IMR-90 (cell line): ENCODE measurements at regions not wholly inside any gene's neighbourhood (a gene's known extent, or its start where the extent isn't known, plus 50 kb on each side); places are given as distances from the start of the nearest gene placed in this dataset.
"Not testable (repeated sequence)": the region's sequence is repeated elsewhere in the genome, so short reads cannot be mapped to it uniquely, and the experiment has no call there.

ENCODE experiments used
- ATAC-seq: fragments of 200-7000 bp; cut with Tn5 transposase; 2 replicates; pipeline ENCODE4 v1.9.1; 2020; ENCODE audit warnings: low read depth, mild to moderate bottlenecking, moderate library complexity
- BruUV-seq: library from RNA; stranded (reverse); fragments of 400-500 nt; replicated peaks from 2 replicates; lab custom pipeline; 2021; lab: Mats Ljungman, UMichigan
- CTCF ChIA-PET: fragments of 300-600 bp; formaldehyde crosslinking; extraction: SDS; loops from one replicate; lab custom pipeline; 2021; ENCODE audit warnings: antibody characterized with exemption; lab: Yijun Ruan, JAX
- POLR2A ChIA-PET: fragments of 300-600 bp; sonication (Branson Sonifier 250); formaldehyde crosslinking; loops from one replicate; lab custom pipeline; 2022; ENCODE audit warnings: antibody characterized with exemption; ENCODE audit not compliant: unreplicated experiment; lab: Charles Lee
- DNase-seq: peaks from one replicate; pipeline ENCODE4 v3.0.0; 2013
- H2AFZ ChIP-seq: replicated peaks from 2 replicates; pipeline ENCODE3; 2013; ENCODE audit warnings: low read length, mild to moderate bottlenecking; ENCODE audit not compliant: poor library complexity
- H2AK5ac ChIP-seq: 2 replicates; pipeline ENCODE4 v1.6.1; 2013; ENCODE audit warnings: low read depth, low read length, inconsistent platforms
- H2AK9ac ChIP-seq: replicated peaks from 2 replicates; pipeline ENCODE3; 2013; ENCODE audit warnings: mild to moderate bottlenecking, low read depth, low read length, moderate library complexity; ENCODE audit not compliant: poor library complexity
- H2BK120ac ChIP-seq: 2 replicates; pipeline ENCODE4 v1.6.1; 2013; ENCODE audit warnings: low read depth, low read length, inconsistent platforms
- H2BK15ac ChIP-seq: 3 replicates; pipeline ENCODE4 v1.6.1; 2013; ENCODE audit warnings: low read depth, low read length, inconsistent platforms
- H2BK20ac ChIP-seq: 2 replicates; pipeline ENCODE4 v1.6.1; 2013; ENCODE audit warnings: low read depth, mild to moderate bottlenecking, inconsistent platforms, low read length, moderate library complexity
- H2BK5ac ChIP-seq: 2 replicates; pipeline ENCODE4 v1.6.1; 2013; ENCODE audit warnings: mild to moderate bottlenecking, low read depth, low read length, inconsistent platforms; ENCODE audit not compliant: poor library complexity, severe bottlenecking
- H3K14ac ChIP-seq: replicated peaks from 2 replicates; pipeline ENCODE4 v1.6.1; 2013; ENCODE audit warnings: low read depth, low read length, inconsistent platforms
- H3K18ac ChIP-seq: 2 replicates; pipeline ENCODE4 v1.6.1; 2013; ENCODE audit warnings: low read depth, low read length, control low read depth
- H3K23ac ChIP-seq: 2 replicates; pipeline ENCODE4 v1.6.1; 2013; ENCODE audit warnings: low read depth, low read length, inconsistent platforms
- H3K27ac ChIP-seq: 2 replicates; pipeline ENCODE4 v1.5.1; 2013; ENCODE audit warnings: mild to moderate bottlenecking, control low read depth, low read length; ENCODE audit not compliant: insufficient read depth
- H3K27me3 ChIP-seq: 2 replicates; pipeline ENCODE4 v1.6.1; 2013; ENCODE audit warnings: low read length; ENCODE audit not compliant: control insufficient read depth, insufficient read depth
- H3K36me3 ChIP-seq: 2 replicates; pipeline ENCODE4 v1.6.1; 2013; ENCODE audit warnings: low read length, mixed read lengths; ENCODE audit not compliant: control insufficient read depth, insufficient read depth
- H3K4ac ChIP-seq: 2 replicates; pipeline ENCODE4 v1.6.1; 2013; ENCODE audit warnings: low read depth, low read length, inconsistent platforms
- H3K4me1 ChIP-seq: 2 replicates; pipeline ENCODE4 v1.6.1; 2013; ENCODE audit warnings: low read length, mixed read lengths; ENCODE audit not compliant: control insufficient read depth, insufficient read depth
- H3K4me2 ChIP-seq: 2 replicates; pipeline ENCODE4 v1.6.1; 2013; ENCODE audit warnings: low read depth, mild to moderate bottlenecking, control low read depth, low read length, moderate library complexity
- H3K4me3 ChIP-seq: 2 replicates; pipeline ENCODE4 v1.5.1; 2013; ENCODE audit warnings: low read depth, mild to moderate bottlenecking, control low read depth, low read length, moderate library complexity; ENCODE audit not compliant: insufficient read depth
- H3K56ac ChIP-seq: 2 replicates; pipeline ENCODE4 v1.6.1; 2013; ENCODE audit warnings: low read length, inconsistent platforms; ENCODE audit not compliant: insufficient read depth; ENCODE audit errors: extremely low read depth
- H3K79me1 ChIP-seq, 2 experiments: 2 replicates each; pipeline ENCODE4 v1.6.1; 2013; ENCODE audit warnings: low read length in 2 of 2, inconsistent platforms in 1 of 2, low read depth in 1 of 2
- H3K9ac ChIP-seq: 2 replicates; pipeline ENCODE4 v1.6.1; 2013; ENCODE audit warnings: low read depth, low read length, control low read depth
- H3K9me1 ChIP-seq: 2 replicates; pipeline ENCODE4 v1.6.1; 2013; ENCODE audit warnings: low read length, inconsistent platforms; ENCODE audit not compliant: insufficient read depth
- H3K9me3 ChIP-seq: 2 replicates; pipeline ENCODE4 v1.6.1; 2013; ENCODE audit warnings: low read length; ENCODE audit not compliant: control insufficient read depth, insufficient read depth
- H4K20me1 ChIP-seq: 2 replicates; pipeline ENCODE4 v1.6.1; 2013; ENCODE audit warnings: low read length, inconsistent platforms; ENCODE audit not compliant: insufficient read depth
- H4K5ac ChIP-seq: 2 replicates; pipeline ENCODE4 v1.6.1; 2013; ENCODE audit warnings: mild to moderate bottlenecking, low read depth, low read length, control low read depth
- H4K8ac ChIP-seq, 2 experiments: 2 replicates each; pipeline ENCODE4 v1.6.1; 2013; ENCODE audit warnings: low read depth in 2 of 2, low read length in 2 of 2, control low read depth in 1 of 2, inconsistent platforms in 1 of 2
- H4K91ac ChIP-seq: 2 replicates; pipeline ENCODE4 v1.6.1; 2013; ENCODE audit warnings: low read depth, low read length, inconsistent platforms; ENCODE audit not compliant: insufficient read depth
- dilution Hi-C: fragments of 300-500 bp; cut with HindIII; formaldehyde crosslinking; loops from one replicate; pipeline ENCODE4 v1.14.3; 2018; ENCODE audit warnings: low sequenced_read_pairs; ENCODE audit not compliant: unreplicated experiment
- in situ Hi-C: fragments of 300-500 bp; cut with MboI; formaldehyde crosslinking; loops from 3 replicates; pipeline ENCODE4 v1.14.3; 2019; ENCODE audit warnings: low sequenced_read_pairs, inconsistent platforms, mixed read lengths
- intact Hi-C: fragments of 100-400 bp; cut with micrococcal nuclease; formaldehyde crosslinking; loops from 2 replicates; pipeline ENCODE4 v1.10.0; 2022

DNA sequence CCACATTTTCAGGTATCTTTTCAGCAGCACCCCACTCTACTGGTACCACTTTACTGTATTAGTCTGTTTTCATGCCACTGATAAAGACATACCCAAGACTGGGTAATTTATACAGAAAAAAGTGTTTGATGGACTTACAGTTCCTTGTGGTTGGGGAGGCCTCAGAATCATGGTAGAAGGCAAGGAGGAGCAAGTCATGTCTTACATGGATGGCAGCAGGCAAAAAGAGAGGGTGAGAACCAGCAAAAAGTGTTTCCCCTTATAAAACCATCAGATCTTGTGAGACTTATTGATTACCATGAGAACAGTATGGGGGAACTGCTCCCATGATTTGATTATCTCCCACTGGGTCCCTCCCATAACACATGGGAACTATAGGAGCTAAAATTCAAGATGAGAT lies 685.9 kb downstream of the NYAP2 start:
- H3K27me3 ChIP-seq, H3K9me3 ChIP-seq, H2BK5ac ChIP-seq, H3K36me3 ChIP-seq, H3K9ac ChIP-seq, in situ Hi-C loops, DNase-seq, H2AK9ac ChIP-seq, H3K4me3 ChIP-seq, intact Hi-C loops, H3K56ac ChIP-seq, H3K23ac ChIP-seq, H2BK15ac ChIP-seq, H2BK120ac ChIP-seq, H3K4me1 ChIP-seq, BruUV-seq, POLR2A ChIA-PET, H4K8ac ChIP-seq, H3K79me1 ChIP-seq, H3K14ac ChIP-seq, H3K27ac ChIP-seq, H3K4me2 ChIP-seq, H4K91ac ChIP-seq, CTCF ChIA-PET, H3K18ac ChIP-seq, H4K5ac ChIP-seq, H3K9me1 ChIP-seq, dilution Hi-C loops, H2AFZ ChIP-seq, H4K20me1 ChIP-seq, ATAC-seq, H3K4ac ChIP-seq, H2BK20ac ChIP-seq, H2AK5ac ChIP-seq: not testable (repeated sequence)
